Smooth muscle cell (in vitro differentiated cells): ENCODE measurements at regions not wholly inside any gene's neighbourhood (a gene's known extent, or its start where the extent isn't known, plus 50 kb on each side); places are given as distances from the start of the nearest gene placed in this dataset.

Experiments
- DNase-seq: peaks from one replicate; lab custom pipeline; 2025; ENCODE audit not compliant: unreplicated experiment; lab: John Stamatoyannopoulos, UW
- H2AFZ ChIP-seq: fragments of 200-600 bp; sonication (generic); 2 replicates; pipeline ENCODE4 v1.6.0; 2016; ENCODE audit warnings: antibody characterized with exemption, low read depth, mild to moderate bottlenecking
- H3F3A ChIP-seq: fragments of 200-600 bp; sonication (generic); 2 replicates; pipeline ENCODE4 v1.6.0; 2017; ENCODE audit warnings: antibody characterized with exemption, low read depth
- H3K27ac ChIP-seq: fragments of 200-600 bp; sonication (generic); 2 replicates; pipeline ENCODE4 v1.5.1; 2016; ENCODE audit warnings: low read depth, mild to moderate bottlenecking
- H3K27me3 ChIP-seq: fragments of 200-600 bp; sonication (generic); 2 replicates; pipeline ENCODE4 v1.6.1; 2016; ENCODE audit warnings: low read depth, mild to moderate bottlenecking
- H3K36me3 ChIP-seq: fragments of 200-600 bp; sonication (generic); 2 replicates; pipeline ENCODE4 v1.5.1; 2016; ENCODE audit warnings: low read depth
- H3K4me1 ChIP-seq: fragments of 200-600 bp; sonication (generic); 2 replicates; pipeline ENCODE4 v1.5.1; 2016; ENCODE audit warnings: low read depth
- H3K4me2 ChIP-seq: fragments of 200-600 bp; sonication (generic); 2 replicates; pipeline ENCODE4 v1.6.0; 2016; ENCODE audit warnings: mild to moderate bottlenecking
- H3K4me3 ChIP-seq: fragments of 200-600 bp; sonication (generic); 2 replicates; pipeline ENCODE4 v1.5.1; 2016; ENCODE audit warnings: mild to moderate bottlenecking
- H3K79me2 ChIP-seq: fragments of 200-600 bp; sonication (generic); 2 replicates; pipeline ENCODE4 v1.6.0; 2016; ENCODE audit warnings: low read depth, mild to moderate bottlenecking
- H3K9ac ChIP-seq: fragments of 200-600 bp; sonication (generic); 2 replicates; pipeline ENCODE4 v1.6.0; 2016; ENCODE audit warnings: low read depth
- H3K9me3 ChIP-seq: fragments of 200-600 bp; sonication (generic); replicated peaks from 2 replicates; pipeline ENCODE4 v1.5.1; 2016; ENCODE audit warnings: low read depth
- H4K20me1 ChIP-seq: fragments of 200-600 bp; sonication (generic); 2 replicates; pipeline ENCODE4 v1.6.0; 2016; ENCODE audit warnings: low read depth
- CTCF ChIP-seq: fragments of 200-600 bp; sonication (generic); IDR thresholded peaks from 2 replicates; pipeline ENCODE4 v1.5.1; 2017; ENCODE audit warnings: borderline replicate concordance, mild to moderate bottlenecking, antibody characterized with exemption; ENCODE audit not compliant: insufficient read depth, poor library complexity, severe bottlenecking
- WGBS: methylation state at CpG from one replicate; pipeline ENCODE4 v1.1.7; 2016; ENCODE audit warnings: low lambda C conversion rate; 5-methylcytosine and 5-hydroxymethylcytosine counted together

GRCh38 chr6:168218785-168219566 is 100.6 kb downstream of the DACT2 start:
- no peaks in the 10 kb centered on the region for H3K36me3 ChIP-seq
- no peaks in the 10 kb centered on the region for H3K79me2 ChIP-seq
- no peak overlapping the region for H3K9ac ChIP-seq
- no peak overlapping the region for H2AFZ ChIP-seq
- H3K27me3 ChIP-seq: peaks cover 43% of the 10 kb centered on the region
- H3K4me2 ChIP-seq: no peak overlapping the region
- 88% methylated on average over 12 of the region's 12 CpGs for WGBS
- H4K20me1 ChIP-seq: no peaks in the 10 kb centered on the region
- H3K4me3 ChIP-seq: no peak overlapping the region
- no peaks in the 10 kb centered on the region for H3K9me3 ChIP-seq
- no peak for TF ChIP-seq CTCF
- no peaks in the 10 kb centered on the region for H3F3A ChIP-seq
- peaks cover 16% of the 10 kb centered on the region for H3K4me1 ChIP-seq
- DNase-seq: no peak
- H3K27ac ChIP-seq: no peak overlapping the region

- no peak overlapping the region for H3K4me2 ChIP-seq
- no peak overlapping the region for H3K4me3 ChIP-seq
- no peaks in the 10 kb centered on the region for H4K20me1 ChIP-seq
- no peak for TF ChIP-seq CTCF
- H3K9ac ChIP-seq: no peak overlapping the region
- 83% methylated on average over 9 of the region's 9 CpGs for WGBS
- H3K27ac ChIP-seq: no peak overlapping the region
- H3K79me2 ChIP-seq: no peaks in the 10 kb centered on the region
- H3K36me3 ChIP-seq: no peaks in the 10 kb centered on the region
- no peaks in the 10 kb centered on the region for H3K9me3 ChIP-seq
- H3K4me1 ChIP-seq: peaks cover 16% of the 10 kb centered on the region
- no peaks in the 10 kb centered on the region for H3F3A ChIP-seq
- no peak overlapping the region for H2AFZ ChIP-seq
- DNase-seq: no peak
- H3K27me3 ChIP-seq: peaks cover 43% of the 10 kb centered on the region
These were observed 101.6 kb downstream of the DACT2 start for GRCh38 chr6:168217880-168218537.

- TF ChIP-seq CTCF: no peak
- Histone ChIP-seq H3K79me2 (no peaks in the 10 kb centered on the region), H3K4me2 (no peak overlapping the region), H3K9me3 (no peaks in the 10 kb centered on the region), H3K4me3 (no peak overlapping the region), H3K27ac (no peak overlapping the region), H2AFZ (no peak overlapping the region), H3K27me3 (peaks cover 43% of the 10 kb centered on the region), H3F3A (no peaks in the 10 kb centered on the region), H3K9ac (no peak overlapping the region), H3K36me3 (no peaks in the 10 kb centered on the region), H3K4me1 (peaks cover 16% of the 10 kb centered on the region), H4K20me1 (no peaks in the 10 kb centered on the region)
- no peak for DNase-seq
- 96% methylated on average over 24 of the region's 24 CpGs for WGBS
These were observed 102.2 kb downstream of the DACT2 start for GRCh38 chr6:168217216-168217879.
